ENCODE measurements at regions not wholly inside any gene's neighbourhood (a gene's known extent, or its start where the extent isn't known, plus 50 kb on each side); places are given as distances from the start of the nearest gene placed in this dataset.
A peak's percentile ranks its signal among the peaks of the same experiment; 100 is the strongest.
"Not testable (repeated sequence)": the region's sequence is repeated elsewhere in the genome, so short reads cannot be mapped to it uniquely, and the experiment has no call there.

DNA sequence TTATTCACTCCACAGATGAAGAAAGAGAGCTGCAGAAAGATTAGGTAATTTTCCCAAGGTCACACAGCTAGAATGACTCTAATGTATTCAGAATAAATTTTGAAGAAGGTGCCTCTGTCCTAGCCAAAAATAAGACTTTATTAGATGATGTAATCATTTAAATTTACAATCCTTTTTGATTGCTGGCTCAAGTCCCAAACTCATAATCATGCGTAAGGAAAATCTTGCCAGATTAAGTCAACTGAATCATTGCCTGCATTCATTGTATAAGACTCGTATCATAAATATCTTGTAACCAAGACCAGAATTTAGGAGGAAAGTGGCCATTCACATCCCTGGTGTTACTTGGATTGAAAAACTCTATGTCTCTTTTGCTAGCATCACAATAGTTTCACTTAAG lies 53.1 kb upstream of the STK39 start:
- no peak for DNase-seq (ENCODE audit: low read depth)

DNA sequence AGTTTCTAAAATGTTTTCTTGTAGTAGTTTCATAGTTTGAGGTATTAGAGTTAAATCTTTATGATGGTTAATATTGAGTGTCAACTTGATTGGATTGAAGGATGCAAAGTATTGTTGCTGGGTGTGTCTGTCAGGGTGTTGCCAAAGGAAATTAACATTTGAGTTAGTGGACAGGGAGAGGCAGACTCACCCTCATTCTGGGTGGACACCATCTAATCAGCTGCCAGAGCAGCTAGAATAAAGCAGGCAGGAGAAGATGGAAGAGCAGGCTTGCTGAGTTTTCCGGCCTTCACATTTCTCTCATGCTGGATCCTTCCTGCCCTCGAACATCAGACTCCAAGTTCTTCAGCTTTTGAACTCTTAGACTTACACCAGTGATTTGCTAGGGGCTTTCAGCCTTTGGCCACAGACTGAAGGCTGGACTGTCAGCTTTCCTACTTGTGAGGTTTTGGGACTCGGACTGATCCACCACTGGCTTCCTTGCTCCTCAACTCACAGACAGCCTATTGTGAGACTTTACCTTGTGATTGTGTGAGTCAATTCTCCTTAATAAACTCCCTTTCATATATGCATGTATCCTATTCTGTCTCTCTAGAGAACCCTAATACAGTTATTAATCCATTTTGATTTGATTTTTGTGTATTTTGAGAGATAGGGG lies 56.8 kb upstream of the STK39 start:
- no peak for DNase-seq (ENCODE audit: low read depth)

DNA sequence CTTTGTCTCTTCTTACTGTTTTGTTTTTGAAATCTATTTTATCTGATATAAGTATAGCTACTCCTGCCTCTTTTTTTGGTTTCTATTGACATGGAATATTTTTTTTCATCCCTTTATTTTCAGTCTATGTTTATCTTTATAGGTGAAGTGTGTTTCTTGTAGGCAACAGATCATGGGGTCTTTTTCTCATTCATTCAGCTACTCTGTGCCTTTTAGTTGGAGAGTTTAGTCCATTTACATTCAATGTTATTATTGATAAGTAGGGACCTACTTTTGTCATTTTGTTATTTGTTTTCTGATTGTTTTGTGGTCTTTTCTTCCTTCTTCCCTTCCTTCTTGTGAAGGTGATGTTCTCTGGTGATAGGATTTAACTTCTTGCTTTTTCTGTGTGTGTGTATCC lies 60.0 kb upstream of the STK39 start:
- no peak for DNase-seq (ENCODE audit: low read depth)

DNA sequence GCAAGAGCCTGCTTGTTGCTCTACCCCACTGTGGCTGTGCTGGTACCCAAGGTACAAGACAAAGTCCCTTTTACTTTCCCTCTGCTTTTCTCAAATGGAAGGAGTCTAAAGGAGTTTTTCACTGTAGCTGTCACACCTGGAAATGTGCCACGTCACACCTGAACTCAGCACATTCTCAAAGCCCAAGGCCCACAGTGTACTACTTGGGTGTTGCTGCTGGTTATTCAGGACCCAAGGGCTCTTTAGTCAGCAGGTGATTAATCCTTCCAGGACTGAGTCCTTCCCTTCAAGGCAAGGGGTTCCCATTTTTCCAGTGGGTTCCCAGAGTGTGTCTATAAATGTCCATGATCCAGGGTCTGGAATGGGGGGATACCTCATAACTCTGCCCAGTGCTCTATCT lies 63.2 kb upstream of the STK39 start:
- no peak for DNase-seq (ENCODE audit: low read depth)

DNA sequence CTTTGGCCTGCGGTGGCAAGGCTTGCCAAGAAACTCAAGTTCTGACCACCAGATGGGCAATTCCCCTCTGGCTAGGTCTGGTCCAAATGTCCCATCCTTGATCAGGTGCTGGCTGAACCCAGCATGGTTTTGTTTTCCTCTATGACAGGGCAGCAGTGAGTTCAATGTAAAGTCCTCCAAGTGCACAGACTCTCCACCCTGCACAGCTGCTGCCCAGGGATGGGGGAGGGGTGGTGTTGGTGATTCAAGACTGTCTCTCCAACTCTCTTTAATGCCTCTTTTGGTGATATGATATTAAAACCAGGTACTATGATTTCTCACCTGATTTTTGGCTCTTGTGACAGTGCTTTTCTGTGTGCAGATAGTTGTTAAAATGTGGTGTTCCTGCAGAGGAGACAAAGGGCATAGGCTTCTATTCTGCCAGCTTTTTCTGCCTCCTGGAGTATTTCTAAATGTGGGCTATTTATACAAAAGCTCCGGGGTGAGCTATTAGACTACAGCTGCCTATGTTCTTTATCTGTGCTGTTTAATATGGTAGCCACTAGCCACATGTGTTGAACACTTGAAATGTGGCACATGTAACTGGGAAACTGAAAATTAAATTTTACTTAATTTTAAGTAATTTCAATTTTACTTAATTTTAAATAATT lies 64.0 kb upstream of the STK39 start:
- DNase-seq (ENCODE audit: low read depth), result no peak

DNA sequence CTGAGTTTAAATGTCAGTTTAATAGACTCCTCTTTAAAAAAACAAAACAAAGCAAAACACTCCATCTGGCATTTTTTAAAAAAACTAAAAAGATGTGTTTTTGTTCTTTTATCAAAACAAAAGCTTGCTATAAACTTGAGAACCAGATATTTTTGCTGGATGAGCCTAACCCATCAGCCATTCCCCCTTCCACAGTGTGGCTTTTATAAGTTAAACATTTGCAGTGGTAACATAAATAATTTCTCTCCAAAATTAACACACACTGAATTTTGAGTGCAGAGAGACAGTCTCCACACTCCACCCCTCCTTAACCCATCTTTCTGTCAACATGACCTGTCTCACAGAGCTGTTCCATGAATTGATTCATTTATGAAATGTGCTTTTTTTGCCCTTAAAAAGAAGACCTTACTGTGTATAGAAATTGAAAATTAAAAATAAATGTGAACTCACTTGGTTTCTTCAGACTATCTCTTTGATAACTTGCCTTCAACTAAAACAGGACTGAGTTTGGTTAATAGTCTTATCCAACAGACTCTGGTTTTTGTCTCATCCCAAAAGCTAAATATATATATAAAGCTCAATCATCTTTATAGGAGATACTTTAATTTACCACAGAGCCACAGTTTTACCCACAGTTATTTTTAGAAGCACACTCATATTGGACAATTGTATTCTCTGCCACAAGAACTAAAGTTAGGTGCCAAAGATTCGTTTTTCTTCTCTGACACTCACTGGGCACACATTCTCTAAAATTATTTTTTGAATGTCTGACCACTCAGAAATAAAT lies 64.8 kb upstream of the STK39 start:
- no peak for DNase-seq (ENCODE audit: low read depth)

DNA sequence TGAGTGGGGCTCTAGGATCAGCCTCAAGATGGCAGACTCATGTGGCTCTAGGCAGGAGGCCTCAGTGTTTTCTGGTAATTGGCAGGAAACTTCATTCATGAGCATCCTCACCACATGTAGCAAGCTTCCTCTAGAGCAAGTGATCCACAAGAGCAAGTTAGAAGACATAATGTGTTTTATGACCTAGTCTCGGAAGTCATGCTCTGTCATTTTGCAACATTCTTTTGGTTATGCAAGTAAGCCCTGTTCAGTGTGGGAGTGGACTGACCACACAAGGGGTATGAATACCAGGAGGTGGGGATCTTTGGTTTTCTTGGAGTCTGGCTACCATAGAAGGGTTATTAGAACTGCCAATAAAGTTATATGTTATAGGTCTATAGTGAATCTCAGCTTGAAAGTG lies 66.8 kb upstream of the STK39 start:
- DNase-seq (ENCODE audit: low read depth), result no peak

DNA sequence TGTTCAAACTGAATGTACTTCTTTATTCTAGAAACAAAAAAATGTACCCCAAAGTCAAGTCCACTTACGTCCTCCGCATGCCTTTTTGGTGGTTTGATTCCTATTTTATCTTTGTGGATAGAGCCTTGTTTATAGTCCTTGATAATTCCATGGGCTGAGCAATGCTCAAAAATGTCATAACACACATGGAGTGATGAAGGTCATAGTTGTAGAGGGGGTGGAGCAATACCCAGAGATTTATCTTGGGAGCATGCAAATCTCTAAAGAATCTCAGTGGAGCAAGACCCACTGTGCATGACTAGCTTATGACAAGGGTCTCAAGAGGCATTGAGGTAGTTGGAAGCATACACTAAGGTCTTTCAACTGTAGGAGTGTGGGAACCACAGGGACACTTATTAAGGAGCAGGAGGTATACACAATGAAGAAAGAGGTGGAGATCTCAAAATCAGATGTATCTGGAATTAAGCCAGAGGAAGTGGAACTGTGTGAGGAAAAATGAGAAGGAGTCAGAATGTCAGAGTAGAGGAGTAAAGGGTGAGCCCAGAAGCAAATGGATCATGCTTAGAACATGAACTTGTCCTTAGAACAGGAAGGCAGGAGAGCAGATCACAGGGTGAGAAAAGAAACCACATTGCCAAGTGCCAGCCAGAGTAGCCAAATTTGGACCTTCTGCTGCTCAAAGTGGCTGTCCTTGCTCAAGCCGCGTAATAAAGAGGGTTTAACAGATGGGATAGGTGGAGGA lies 68.1 kb upstream of the STK39 start:
- DNase-seq (ENCODE audit: low read depth), result no peak

DNA sequence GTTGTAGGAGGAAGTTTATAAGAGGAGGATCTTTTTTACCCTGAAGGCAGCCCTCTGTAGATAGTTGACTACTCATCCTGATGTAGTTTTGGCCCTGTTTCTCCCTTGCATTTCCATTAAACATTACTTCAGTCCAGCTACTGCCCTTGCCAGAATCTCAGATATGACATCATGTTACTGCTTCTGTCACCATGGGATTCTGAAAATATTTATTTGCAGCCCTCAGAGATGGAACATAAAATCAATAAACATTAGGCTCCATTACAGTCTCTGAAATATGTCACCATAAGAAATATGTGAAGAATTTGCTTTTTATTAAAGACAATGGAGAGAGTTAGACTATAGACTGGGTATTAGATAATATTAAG lies 68.7 kb upstream of the STK39 start:
- no peak for DNase-seq (ENCODE audit: low read depth)

DNA sequence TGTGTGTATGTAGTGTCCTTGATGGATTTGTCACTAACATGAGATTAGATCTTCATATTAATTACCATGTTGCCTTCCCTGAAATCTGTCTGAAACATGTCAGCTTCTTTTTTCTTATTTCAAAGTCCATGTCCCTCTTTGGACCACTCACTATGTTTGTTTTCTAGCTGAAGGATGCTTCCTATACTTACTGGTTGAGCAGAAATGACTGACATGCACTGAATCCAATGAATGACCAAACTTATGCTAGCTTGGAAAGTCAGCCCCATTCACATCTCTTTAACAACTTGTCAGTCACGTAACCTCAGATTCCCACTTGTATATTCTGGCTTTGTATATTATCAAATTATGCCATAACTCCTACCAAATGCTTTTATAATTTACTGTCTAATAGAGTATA lies 69.9 kb upstream of the STK39 start:
- DNase-seq (ENCODE audit: low read depth), result no peak

DNA sequence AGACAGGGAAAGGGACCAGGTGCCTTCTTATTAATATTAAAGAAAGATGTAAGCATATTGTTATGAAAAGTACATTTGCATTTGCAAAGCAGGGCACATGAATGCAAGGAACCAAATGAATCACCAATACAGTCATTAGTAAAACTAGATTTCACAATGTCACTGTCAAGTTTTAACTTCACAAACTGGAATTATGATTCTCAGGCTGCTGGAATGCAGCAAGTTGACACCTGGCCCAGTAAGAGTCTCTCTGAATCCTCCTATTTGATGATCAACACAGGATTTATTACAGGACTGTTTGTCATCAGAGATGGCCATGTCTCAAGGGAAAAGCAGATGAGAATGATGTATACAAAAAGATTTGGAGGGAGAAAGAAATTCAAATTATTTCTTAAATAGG lies 72.9 kb upstream of the STK39 start:
- peak; percentile 19 for DNase-seq (ENCODE audit: low read depth)

DNA sequence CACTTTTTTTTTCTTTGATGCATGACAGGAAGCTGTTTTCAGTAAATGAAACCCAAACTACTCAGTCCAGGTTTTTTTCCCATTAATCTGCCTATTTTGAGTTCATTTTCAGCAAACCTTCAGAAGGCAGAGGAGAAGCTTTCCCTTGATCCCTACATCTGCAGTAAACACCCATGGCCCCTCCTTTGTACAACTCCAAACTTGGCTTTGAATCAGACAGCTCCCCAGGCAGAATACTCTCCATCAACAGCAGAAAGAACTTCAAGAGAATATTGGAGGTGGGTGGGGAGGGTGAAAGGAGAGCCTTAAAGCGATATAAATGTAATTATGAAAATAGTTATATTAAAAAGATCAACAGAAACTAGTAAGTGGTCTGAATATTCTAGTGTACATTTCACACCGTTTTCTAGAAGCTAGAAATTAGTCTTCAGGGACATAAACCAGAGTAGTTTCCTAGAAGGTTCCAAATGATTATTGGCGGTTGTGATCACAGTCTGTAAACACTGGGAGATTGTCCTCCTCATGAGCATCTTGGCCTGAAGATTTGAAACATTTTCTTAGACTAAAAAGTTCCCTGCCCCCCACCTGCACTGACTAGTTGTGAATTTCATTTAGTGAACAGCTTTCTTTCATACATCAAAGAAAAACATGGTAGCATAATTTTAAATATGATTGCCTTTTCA lies 75.1 kb upstream of the STK39 start:
- DNase-seq (ENCODE audit: low read depth), result no peak

DNA sequence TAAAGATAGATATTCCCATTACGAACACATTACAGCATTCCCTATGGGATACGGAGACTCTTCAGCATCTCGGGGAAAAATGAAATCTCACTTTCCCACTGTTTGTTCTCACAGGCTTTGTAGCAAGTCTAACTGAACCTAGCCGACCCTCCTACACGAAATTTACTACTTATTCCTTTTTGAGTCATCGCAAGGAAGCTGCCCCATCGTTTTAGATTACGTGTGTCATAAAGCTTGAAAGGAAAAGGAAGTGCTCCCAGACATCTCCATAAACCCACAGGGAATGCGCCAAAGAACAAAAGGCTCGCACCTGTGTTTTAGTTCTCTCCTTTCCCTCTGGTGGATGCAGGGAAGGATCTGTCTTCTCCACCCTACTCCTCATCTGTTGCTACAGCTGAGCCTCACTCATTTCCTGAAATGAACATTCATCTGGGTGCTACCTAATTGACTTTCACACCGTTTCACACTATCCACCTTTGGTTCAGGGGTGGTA lies 76.2 kb upstream of the STK39 start:
- no peak for DNase-seq (ENCODE audit: low read depth)

DNA sequence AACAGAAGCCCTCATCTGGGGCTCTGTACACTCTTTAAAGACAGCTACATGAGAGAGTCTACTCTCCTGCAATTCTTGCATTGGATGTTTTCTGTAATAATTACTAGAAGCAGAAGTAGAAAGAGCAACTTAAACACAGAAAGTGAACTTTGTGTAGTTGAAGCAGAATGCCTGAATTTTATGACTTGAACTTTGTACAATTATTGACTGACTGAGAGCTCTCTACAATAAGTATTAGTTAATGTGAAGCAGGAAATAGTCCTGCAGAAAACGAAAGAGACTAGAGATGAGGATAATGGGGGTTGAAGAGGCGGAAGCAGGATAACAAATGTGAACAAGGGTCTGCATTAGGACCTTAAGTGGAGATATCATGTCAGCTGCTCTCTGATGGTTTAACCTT lies 79.2 kb upstream of the STK39 start:
- no peak for DNase-seq (ENCODE audit: low read depth)

DNA sequence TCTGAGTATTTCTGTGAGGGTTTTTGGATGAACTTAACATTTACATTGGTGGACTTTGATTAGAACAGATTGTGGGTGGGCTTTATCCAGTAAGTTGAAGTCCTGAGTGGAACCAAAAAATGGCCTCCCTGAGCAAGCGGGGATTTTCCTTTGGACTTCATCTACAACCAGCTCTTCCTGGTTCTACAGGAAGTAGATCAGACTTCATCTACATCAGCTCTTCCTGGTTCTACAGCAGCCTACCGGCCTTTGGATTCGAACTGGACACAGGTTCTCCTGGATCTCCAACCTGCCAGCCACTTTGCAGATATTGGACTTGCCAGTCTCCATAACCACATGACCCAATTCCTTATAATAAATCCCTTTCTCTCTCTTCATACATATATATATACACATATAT lies 79.9 kb upstream of the STK39 start:
- no peak for DNase-seq (ENCODE audit: low read depth)

DNA sequence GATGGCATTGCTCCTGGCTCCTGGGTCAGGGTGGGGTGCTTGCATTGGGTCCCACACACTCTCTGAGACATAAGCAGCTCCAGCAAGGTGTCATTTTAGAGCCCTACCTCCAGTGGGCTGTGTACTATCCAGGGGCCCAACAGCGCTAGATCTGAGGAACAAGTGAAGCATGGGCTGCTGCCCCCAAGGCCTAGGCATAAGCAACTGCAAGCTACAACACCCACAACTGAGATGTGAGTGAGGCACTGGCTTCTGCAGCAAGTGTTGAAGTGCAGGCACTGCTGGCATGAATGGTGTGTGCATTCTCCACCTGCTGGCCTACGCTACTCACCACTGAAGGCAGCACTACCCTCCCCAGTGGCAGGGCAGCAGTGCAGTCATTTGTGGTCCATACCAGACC lies 81.0 kb upstream of the STK39 start:
- no peak for DNase-seq (ENCODE audit: low read depth)

DNA sequence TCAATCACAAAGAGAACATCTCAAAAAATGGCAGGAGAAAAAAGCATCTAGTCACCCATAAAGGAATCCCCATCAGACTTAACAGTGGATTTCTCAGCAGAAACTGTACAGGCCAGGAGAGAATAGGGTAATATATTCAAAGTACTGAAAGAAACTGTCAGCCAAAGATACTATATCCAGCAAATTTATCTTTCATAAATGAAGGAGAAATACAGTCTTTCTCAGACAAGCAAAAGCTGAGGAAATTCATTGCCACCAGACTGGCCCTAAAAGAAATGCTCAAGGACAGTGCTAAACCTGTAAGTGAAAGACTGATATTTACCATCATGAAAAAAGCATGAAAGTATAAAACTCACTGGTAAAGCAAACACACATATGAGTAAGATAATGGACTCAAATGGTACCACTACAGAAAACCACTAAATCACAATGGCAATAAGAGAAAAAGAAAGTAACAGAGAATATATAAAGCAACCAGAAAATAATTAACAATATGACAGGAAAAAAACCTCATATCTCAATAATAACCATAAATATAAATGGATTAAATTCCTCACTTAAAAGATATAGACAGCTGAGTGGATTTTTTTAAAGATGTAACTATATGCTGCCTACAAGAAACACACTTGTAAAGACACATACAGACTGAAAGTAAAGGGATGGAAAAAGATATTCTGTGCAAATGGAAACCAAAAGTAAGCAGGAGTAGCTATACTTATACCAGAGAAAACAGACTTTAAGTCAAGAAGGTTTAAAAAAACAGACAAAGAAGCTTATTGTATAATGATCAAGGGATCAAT lies 83.4 kb upstream of the STK39 start:
- no peak for DNase-seq (ENCODE audit: low read depth)

DNA sequence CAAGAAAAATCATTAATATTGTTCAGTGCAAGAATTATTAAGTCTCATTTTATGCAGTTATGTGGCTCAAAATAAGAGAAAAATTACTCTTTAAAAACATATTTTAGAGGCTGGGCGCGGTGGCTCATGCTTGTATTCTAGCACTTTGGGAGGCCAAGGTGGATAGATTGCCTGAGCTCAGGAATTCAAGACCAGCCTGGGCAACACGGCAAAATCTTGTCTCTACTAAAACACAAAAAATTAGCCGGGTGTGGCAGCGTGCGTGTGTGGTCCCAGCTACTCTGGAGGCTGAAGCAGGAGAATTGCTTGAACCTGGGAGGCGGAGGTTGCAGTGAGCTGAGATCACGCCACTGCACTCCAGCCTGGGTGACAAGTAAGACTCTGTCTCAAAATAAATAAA lies 87.9 kb upstream of the STK39 start:
- DNase-seq (ENCODE audit: low read depth), result not testable (repeated sequence)

DNA sequence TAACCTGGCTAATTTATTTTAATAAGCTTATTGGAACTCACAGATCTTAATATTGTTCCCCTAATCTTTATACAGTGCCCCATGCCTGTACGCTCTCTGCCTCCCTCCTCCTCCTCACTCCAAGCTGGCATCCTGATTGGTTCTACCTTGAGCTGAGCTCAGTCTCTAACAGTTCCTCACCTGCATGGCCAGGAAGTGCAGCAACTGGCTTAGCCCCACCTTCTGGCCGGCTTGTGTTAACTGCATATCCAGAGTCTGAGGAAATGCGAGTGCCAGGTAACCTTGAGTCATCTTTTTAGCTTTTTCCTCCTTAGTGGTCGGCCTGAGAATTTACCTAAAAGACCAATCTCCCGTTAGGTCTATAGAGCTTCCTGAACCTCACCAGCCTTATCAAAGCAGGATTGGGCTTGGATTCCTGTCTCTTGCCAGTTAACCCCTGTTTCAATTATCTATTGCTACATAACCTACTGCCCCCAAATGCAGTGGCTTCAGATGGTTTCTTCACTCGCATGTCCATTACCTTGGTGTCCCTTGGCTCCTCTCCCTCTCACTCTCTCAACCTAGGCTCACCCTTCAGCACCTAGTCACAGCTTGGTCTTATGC lies 89.5 kb upstream of the STK39 start:
- DNase-seq (ENCODE audit: low read depth), result no peak

DNA sequence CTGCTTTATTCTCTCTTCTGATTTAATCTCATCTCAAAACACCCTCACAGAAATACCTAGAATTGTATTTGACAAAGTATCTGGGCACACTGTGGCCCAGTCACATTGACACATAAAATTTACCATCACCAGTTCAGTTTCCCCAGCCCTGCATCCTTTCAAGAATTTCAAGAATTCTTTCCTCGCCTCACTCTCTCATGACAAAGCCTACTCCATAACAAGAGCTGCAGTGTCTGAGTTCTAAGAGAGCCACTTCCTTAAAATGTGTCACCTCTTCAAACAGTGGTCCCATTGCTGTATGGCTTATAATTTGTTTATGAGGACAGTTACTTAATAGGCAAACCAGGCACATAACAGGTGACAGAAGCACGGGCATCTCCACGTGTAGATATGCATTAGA lies 90.9 kb upstream of the STK39 start:
- no peak for DNase-seq (ENCODE audit: low read depth)

Data from HS-5 (cell line).